ENCODE measurements at regions not wholly inside any gene's neighbourhood (a gene's known extent, or its start where the extent isn't known, plus 50 kb on each side); places are given as distances from the start of the nearest gene placed in this dataset.

GRCh38 chr18:61973273-61974115 is 80.7 kb upstream of the RNF152 start:
- no peak for DNase-seq (ENCODE audit: low read depth)
- no peak overlapping the region for H3K4me3 ChIP-seq (ENCODE audit: low read length)
- TF ChIP-seq CTCF (conservative IDR thresholded peaks at IDR 0.05; ENCODE audit: low read length) = no peak

DNA sequence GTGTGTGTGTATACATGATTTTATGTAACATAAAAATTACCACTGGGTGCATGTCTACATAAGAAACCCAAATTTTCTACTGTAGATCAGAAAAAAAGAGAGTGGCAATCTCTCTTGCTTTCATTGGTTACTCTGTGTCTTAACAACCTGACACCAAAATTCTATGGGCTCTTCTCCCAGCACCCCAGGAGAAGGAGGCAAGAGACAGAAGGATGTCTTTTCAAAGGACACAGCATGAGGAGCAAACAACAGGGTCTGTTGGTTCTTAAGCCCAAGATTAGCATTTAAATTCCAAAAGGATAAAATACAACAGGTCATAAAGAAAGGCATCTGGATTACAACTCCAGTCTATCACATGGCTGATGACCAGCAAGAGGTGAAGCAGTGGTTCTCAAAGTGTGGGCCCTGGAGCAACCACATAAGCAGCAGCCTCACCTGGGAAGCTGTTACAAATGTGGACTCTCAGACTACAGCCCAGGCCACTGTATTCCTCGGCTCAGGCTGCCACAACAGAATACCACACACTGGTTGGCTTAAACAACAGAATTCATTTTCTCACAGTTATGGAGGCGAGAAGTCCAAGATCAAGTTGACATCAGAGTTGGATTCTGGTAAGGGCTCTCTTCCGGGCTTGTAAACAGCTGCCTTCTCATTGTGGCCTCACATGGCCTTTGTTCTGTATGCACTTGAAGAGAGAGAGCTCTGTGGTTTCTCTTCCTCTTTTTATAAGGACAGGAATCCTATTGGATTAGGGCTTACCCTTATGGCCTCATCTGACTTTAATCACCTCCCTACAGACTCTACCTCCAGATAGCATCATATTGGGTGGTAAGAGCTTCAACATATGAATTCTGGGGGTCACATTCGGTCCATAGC is 79.8 kb upstream of the RNF152 start:
- DNase-seq (ENCODE audit: low read depth) = no peak
- no peak overlapping the region for H3K4me3 ChIP-seq (ENCODE audit: low read length)
- no peak for TF ChIP-seq CTCF (conservative IDR thresholded peaks at IDR 0.05; ENCODE audit: low read length)

DNA sequence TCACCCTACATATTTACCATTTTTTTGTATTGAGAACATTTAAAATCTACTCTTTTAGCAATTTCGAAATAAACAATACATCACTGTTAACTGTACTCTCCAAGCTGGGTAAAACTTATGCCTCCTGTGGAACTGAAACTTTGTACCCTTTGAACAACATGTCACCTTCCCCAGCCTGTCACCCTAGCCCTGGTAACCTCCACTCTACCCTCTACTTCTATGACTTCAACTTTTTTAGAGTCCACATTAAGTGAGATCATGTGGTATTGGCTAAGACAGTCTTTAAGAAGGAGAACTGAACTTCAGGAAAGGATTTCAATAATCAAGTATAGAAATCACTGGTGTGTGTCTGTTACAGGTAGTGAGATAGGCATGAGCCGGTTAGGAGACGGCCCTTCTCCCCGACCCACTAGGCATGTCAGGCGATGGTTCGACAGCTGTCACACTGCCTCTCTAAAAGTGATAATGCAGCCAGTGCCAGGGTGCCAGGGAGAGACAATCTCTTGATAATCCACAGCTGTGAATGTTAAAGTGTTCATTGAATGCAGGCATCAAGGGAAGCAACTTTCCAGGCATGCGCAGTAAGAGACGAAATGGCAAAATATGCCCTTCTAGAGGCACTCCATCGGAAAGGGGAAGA is 74.6 kb upstream of the RNF152 start:
- H3K4me3 ChIP-seq (ENCODE audit: low read length) = no peak overlapping the region
- no peak for TF ChIP-seq CTCF (conservative IDR thresholded peaks at IDR 0.05; ENCODE audit: low read length)
- no peak for DNase-seq (ENCODE audit: low read depth)

DNA sequence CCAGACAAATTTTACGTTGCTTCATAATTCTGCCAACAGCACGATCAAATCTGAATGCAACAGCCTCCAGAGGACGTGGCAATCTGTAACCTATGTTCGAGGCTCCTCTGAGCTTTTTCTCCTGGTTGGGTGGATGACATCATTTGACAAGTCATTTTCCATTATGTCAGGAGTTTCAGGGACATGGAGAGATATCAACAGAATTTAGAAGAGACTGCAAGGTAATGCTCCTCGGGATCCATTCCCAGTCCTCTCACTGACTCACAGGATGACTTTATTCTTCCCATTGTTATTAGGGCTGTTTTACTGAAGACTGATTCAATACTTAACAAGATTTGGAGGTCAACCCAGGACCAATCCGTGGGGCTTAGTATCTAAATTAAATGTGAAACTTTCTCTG is 72.5 kb upstream of the RNF152 start:
- no peak overlapping the region for H3K4me3 ChIP-seq (ENCODE audit: low read length)
- DNase-seq (ENCODE audit: low read depth) = no peak
- no peak for TF ChIP-seq CTCF (conservative IDR thresholded peaks at IDR 0.05; ENCODE audit: low read length)

DNA sequence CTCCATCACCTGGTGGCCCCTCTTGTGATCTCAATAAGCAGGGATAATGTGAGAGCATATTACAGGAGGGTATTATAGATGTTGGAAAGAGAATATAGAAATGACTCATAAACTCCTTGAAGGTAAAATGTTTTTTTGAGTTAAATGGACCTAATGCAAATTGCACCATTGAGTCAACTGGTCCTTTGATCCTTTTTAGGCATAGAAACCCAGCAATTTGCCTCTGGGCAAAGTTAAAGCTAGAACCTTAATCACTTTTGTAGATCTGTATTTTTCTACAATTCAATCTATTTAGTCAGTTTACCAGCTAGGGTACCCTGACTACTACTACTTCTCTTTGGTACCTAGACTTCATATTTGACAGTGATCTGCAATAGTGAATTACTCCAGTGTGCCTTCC is 71.8 kb upstream of the RNF152 start:
- H3K4me3 ChIP-seq (ENCODE audit: low read length) = no peak overlapping the region
- no peak for DNase-seq (ENCODE audit: low read depth)
- no peak for TF ChIP-seq CTCF (conservative IDR thresholded peaks at IDR 0.05; ENCODE audit: low read length)

DNA sequence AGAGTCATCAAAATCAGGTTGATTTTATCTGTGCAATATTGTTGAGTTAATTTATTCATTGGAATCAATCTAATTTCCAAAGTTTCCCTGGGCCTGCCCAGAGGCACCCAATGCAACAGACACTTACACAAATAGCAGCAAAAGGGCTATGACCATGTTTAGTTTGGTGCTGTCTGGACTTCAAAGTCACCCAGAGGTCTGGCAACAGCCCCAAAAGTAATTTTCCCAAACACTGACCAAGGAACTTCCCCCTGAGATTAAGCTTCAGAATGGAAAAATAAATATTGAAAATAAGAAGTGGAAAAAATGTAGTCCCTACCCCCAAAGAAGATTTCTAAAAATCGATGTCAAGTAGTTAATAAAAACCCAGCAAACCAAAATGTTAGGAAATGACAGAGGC is 70.9 kb upstream of the RNF152 start:
- no peak for TF ChIP-seq CTCF (conservative IDR thresholded peaks at IDR 0.05; ENCODE audit: low read length)
- no peak overlapping the region for H3K4me3 ChIP-seq (ENCODE audit: low read length)
- DNase-seq (ENCODE audit: low read depth) = no peak
